SK-N-SH (cell line): ENCODE measurements at regions not wholly inside any gene's neighbourhood (a gene's known extent, or its start where the extent isn't known, plus 50 kb on each side); places are given as distances from the start of the nearest gene placed in this dataset.
"Not testable (repeated sequence)": the region's sequence is repeated elsewhere in the genome, so short reads cannot be mapped to it uniquely, and the experiment has no call there.

Experiments
- CTCF ChIA-PET: fragments of 300-600, 350-600 bp; formaldehyde crosslinking; extraction: SDS; loops from one replicate; lab custom pipeline; 2021; lab: Yijun Ruan, JAX
- POLR2A ChIA-PET: fragments of 350-600 bp; sonication (Branson Sonifier 250); formaldehyde crosslinking; extraction: SDS; loops from one replicate; lab custom pipeline; 2020; ENCODE audit warnings: antibody characterized with exemption, inconsistent platforms; lab: Yijun Ruan, JAX
- DNase-seq: peaks from one replicate; pipeline ENCODE4 v3.0.0; 2012
- H2AFZ ChIP-seq: fragments of 200-600 bp; sonication (generic); 2 replicates; pipeline ENCODE4 v1.8.1; 2016; ENCODE audit warnings: antibody characterized with exemption, mild to moderate bottlenecking, low read depth
- H3F3A ChIP-seq: fragments of 200-600 bp; sonication (generic); replicated peaks from 2 replicates; pipeline ENCODE3; 2016; ENCODE audit warnings: antibody characterized with exemption, mild to moderate bottlenecking; ENCODE audit not compliant: insufficient read depth
- H3K27ac ChIP-seq, 2 experiments: fragments of 200-500 bp in 1 of 2; fragments of 200-600 bp in 1 of 2; sonication (Bioruptor generic) in 1 of 2; sonication (generic), shearing (Covaris generic) in 1 of 2; 2 replicates each; pipeline versions ENCODE4 v1.5.1 to v1.6.1; 2014 to 2016; ENCODE audit warnings: low read depth in 2 of 2, inconsistent platforms in 1 of 2, low read length in 1 of 2, mild to moderate bottlenecking in 1 of 2, mixed read lengths in 1 of 2
- H3K27me3 ChIP-seq: fragments of 200-600 bp; sonication (generic), shearing (Covaris generic); 2 replicates; pipeline ENCODE4 v1.6.1; 2016; ENCODE audit warnings: mixed run types; ENCODE audit not compliant: insufficient read depth
- H3K36me3 ChIP-seq, 2 experiments: fragments of 200-500 bp in 1 of 2; fragments of 200-600 bp in 1 of 2; sonication (Bioruptor generic) in 1 of 2; sonication (generic) in 1 of 2; replicated peaks in 1 of 2; 2 replicates each; pipeline versions ENCODE3 to v1.5.1; 2014 to 2016; ENCODE audit warnings: low read length in 1 of 2, mild to moderate bottlenecking in 1 of 2; ENCODE audit not compliant: insufficient read depth in 2 of 2, control insufficient read depth in 1 of 2
- H3K4me1 ChIP-seq, 2 experiments: fragments of 200-500 bp in 1 of 2; fragments of 200-600 bp in 1 of 2; sonication (Bioruptor generic) in 1 of 2; sonication (generic), shearing (Covaris generic) in 1 of 2; 2 replicates each; pipeline versions ENCODE4 v1.5.1 to v1.6.1; 2014 to 2016; ENCODE audit warnings: low read depth in 1 of 2, low read length in 1 of 2, mixed run types in 1 of 2; ENCODE audit not compliant: insufficient read depth in 2 of 2, control insufficient read depth in 1 of 2
- H3K4me2 ChIP-seq: fragments of 200-600 bp; sonication (generic), shearing (Covaris generic); 2 replicates; pipeline ENCODE4 v1.6.1; 2017; ENCODE audit warnings: mixed run types
- H3K4me3 ChIP-seq, 2 experiments: fragments of 200-500 bp in 1 of 2; fragments of 200-600 bp in 1 of 2; sonication (Bioruptor generic) in 1 of 2; sonication (generic), shearing (Covaris generic) in 1 of 2; 2 replicates each; pipeline versions ENCODE4 v1.5.1 to v1.8.1; 2014 to 2016; ENCODE audit warnings: low read depth in 2 of 2, inconsistent platforms in 1 of 2, low read length in 1 of 2, mild to moderate bottlenecking in 1 of 2, mixed read lengths in 1 of 2, moderate library complexity in 1 of 2
- H3K79me2 ChIP-seq: fragments of 200-600 bp; sonication (generic); 2 replicates; pipeline ENCODE4 v1.8.1; 2017; ENCODE audit warnings: mild to moderate bottlenecking; ENCODE audit not compliant: insufficient read depth
- H3K9ac ChIP-seq: fragments of 200-600 bp; sonication (generic); 2 replicates; pipeline ENCODE4 v1.6.1; 2017; ENCODE audit warnings: mixed run types
- H3K9me2 ChIP-seq: fragments of 200-600 bp; sonication (generic); 2 replicates; pipeline ENCODE4 v1.6.1; 2017; ENCODE audit warnings: mixed run types
- H3K9me3 ChIP-seq: fragments of 200-600 bp; sonication (generic); 2 replicates; pipeline ENCODE4 v1.6.1; 2017; ENCODE audit warnings: mixed run types, mild to moderate bottlenecking, moderate library complexity
- H4K20me1 ChIP-seq: fragments of 200-600 bp; sonication (generic); 2 replicates; pipeline ENCODE4 v1.6.1; 2017; ENCODE audit warnings: mild to moderate bottlenecking, mixed run types; ENCODE audit not compliant: insufficient read depth
- CHD2 ChIP-seq: fragments of 150-350 bp; IDR thresholded peaks from 2 replicates; pipeline ENCODE4 v1.6.1; 2018; ENCODE audit warnings: low read length; ENCODE audit not compliant: partially characterized antibody
- CTCF ChIP-seq: fragments of 200-600 bp; sonication (generic); IDR thresholded peaks from 2 replicates; pipeline ENCODE4 v1.6.1; 2017; ENCODE audit warnings: antibody characterized with exemption, mild to moderate bottlenecking, moderate library complexity
- IRF3 ChIP-seq: fragments of 150-350 bp; IDR thresholded peaks from 2 replicates; pipeline ENCODE4 v1.6.1; 2016; ENCODE audit warnings: mild to moderate bottlenecking, low read depth, low read length
- JUND ChIP-seq: IDR thresholded peaks from 2 replicates; pipeline ENCODE4 v1.4.0; 2012
- MEF2A ChIP-seq: IDR thresholded peaks from 2 replicates; pipeline ENCODE4 v1.4.0; 2012; ENCODE audit warnings: low read depth, borderline replicate concordance
- NRF1 ChIP-seq: IDR thresholded peaks from 2 replicates; pipeline ENCODE4 v1.6.1; 2012; ENCODE audit warnings: low read depth, mild to moderate bottlenecking, low read length
- REST ChIP-seq: IDR thresholded peaks from 2 replicates; pipeline ENCODE4 v1.6.1; 2012; ENCODE audit warnings: mild to moderate bottlenecking, low read depth, low read length, moderate library complexity
- SMC3 ChIP-seq: IDR thresholded peaks from 2 replicates; pipeline ENCODE4 v1.6.1; 2012; ENCODE audit warnings: low read depth, low read length, improper control_type of control experiment
- TEAD4 ChIP-seq: IDR thresholded peaks from 2 replicates; pipeline ENCODE4 v1.4.0; 2012; ENCODE audit warnings: mild to moderate bottlenecking, borderline replicate concordance; ENCODE audit not compliant: insufficient read depth
- USF2 ChIP-seq: fragments of 150-350 bp; IDR thresholded peaks from 2 replicates; pipeline ENCODE4 v1.6.1; 2017; ENCODE audit warnings: antibody characterized with exemption, low read length, low read depth, borderline replicate concordance
- YY1 ChIP-seq: IDR thresholded peaks from 2 replicates; pipeline ENCODE4 v1.4.0; 2012; ENCODE audit warnings: low read depth, mild to moderate bottlenecking
- WGBS: methylation state at CpG from one replicate; pipeline ENCODE4 v1.1.6; 2017; ENCODE audit warnings: low lambda C conversion rate; 5-methylcytosine and 5-hydroxymethylcytosine counted together

- Histone ChIP-seq H3K9me2 (no peaks in the 10 kb centered on the region), H3K9ac (no peak overlapping the region), H3K4me3 (no peak overlapping the region), H3K36me3 (no peaks in the 10 kb centered on the region), H3K27me3 (no peaks in the 10 kb centered on the region), H2AFZ (no peak overlapping the region), H3K4me1 (no peaks in the 10 kb centered on the region), H3K79me2 (no peaks in the 10 kb centered on the region), H3F3A (no peaks in the 10 kb centered on the region), H3K9me3 (no peaks in the 10 kb centered on the region), H4K20me1 (no peaks in the 10 kb centered on the region), H3K27ac (no peak overlapping the region), H3K4me2 (no peak overlapping the region)
- WGBS: 5% methylated on average over 4 of the region's 4 CpGs
- ChIA-PET POLR2A (no interaction called here), CTCF (no interaction called here)
- no peak for TF ChIP-seq NRF1
- TF ChIP-seq JUND: no peak
- TF ChIP-seq MEF2A: no peak
- no peak for TF ChIP-seq YY1
- no peak for TF ChIP-seq USF2
- TF ChIP-seq SMC3: no peak
- no peak for TF ChIP-seq CHD2
- no peak for TF ChIP-seq CTCF
- no peak for TF ChIP-seq TEAD4
- DNase-seq: no peak
Observed at GRCh38 chr12:60577607-60578006, 981.8 kb downstream of the SLC16A7 start.

- CTCF ChIA-PET, H3K4me2 ChIP-seq, H3K27ac ChIP-seq, H3K36me3 ChIP-seq, H3K9ac ChIP-seq, H3K4me1 ChIP-seq, H2AFZ ChIP-seq, POLR2A ChIA-PET, H3K9me3 ChIP-seq, H3K27me3 ChIP-seq, H3K79me2 ChIP-seq, H3K4me3 ChIP-seq, DNase-seq, H3F3A ChIP-seq, H3K9me2 ChIP-seq, H4K20me1 ChIP-seq: not testable (repeated sequence)
- WGBS: 0% methylated on average over 1 of the region's 1 CpG
Observed at GRCh38 chr12:60587664-60588063, 991.8 kb downstream of the SLC16A7 start.

- H3K4me1 ChIP-seq: no peaks in the 10 kb centered on the region
- H3K79me2 ChIP-seq: no peaks in the 10 kb centered on the region
- DNase-seq: no peak
- H4K20me1 ChIP-seq: no peaks in the 10 kb centered on the region
- H3K4me2 ChIP-seq: no peak overlapping the region
- H3K36me3 ChIP-seq: no peaks in the 10 kb centered on the region
- no peaks in the 10 kb centered on the region for H3F3A ChIP-seq
- ChIA-PET POLR2A (no interaction called here), CTCF (no interaction called here)
- no peaks in the 10 kb centered on the region for H3K27me3 ChIP-seq
- H3K27ac ChIP-seq: no peak overlapping the region
- no peaks in the 10 kb centered on the region; the same call in 1 of the 2 replicates for H3K9me2 ChIP-seq
- TF ChIP-seq REST (no peak), IRF3 (no peak)
- TF ChIP-seq, all 33 proteins: peak for 0
- WGBS: 24% methylated on average over 7 of the region's 13 CpGs
- no peaks in the 10 kb centered on the region for H3K9me3 ChIP-seq
- H3K9ac ChIP-seq: no peak overlapping the region
- no peak overlapping the region for H2AFZ ChIP-seq
- no peak overlapping the region for H3K4me3 ChIP-seq
Observed at GRCh38 chr12:60594035-60594711, 998.3 kb downstream of the SLC16A7 start.
